ENCODE measurements at regions not wholly inside any gene's neighbourhood (a gene's known extent, or its start where the extent isn't known, plus 50 kb on each side); places are given as distances from the start of the nearest gene placed in this dataset.

DNA sequence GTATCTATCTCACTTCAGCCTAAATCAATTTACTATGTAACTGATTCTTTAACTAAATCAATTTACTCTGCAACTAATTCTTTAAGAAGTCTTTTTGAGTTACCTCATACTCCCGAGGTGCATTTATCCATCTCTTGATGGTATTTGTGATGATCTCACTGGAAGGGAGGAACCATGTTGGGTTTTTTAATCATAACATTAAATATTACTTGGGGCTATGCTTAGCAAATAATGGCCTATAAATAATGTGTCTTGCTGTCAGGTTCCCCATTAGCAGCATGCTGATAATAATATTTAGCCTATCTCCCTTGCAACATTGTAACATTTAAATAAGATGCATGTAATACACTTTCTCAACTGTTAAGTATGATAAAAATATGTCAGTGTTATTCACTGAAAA lies 411.3 kb downstream of the SLITRK1 start:
- no peak for TF ChIP-seq CTCF (IDR thresholded peaks at IDR 0.05)
- no peak for TF ChIP-seq POLR2A (IDR thresholded peaks at IDR 0.05)
- TF ChIP-seq POLR2AphosphoS5 (IDR thresholded peaks at IDR 0.05): no peak
- no peak for TF ChIP-seq EP300 (IDR thresholded peaks at IDR 0.05)

Measured in sigmoid colon (tissue), 4 donors.